GM21360 (cell line): ENCODE measurements at regions not wholly inside any gene's neighbourhood (a gene's known extent, or its start where the extent isn't known, plus 50 kb on each side); places are given as distances from the start of the nearest gene placed in this dataset.
"Not testable (repeated sequence)": the region's sequence is repeated elsewhere in the genome, so short reads cannot be mapped to it uniquely, and the experiment has no call there.

Experiments
- ATAC-seq: cut with Tn5 transposase; IDR thresholded peaks from one replicate; pipeline ENCODE4 v1.9.1; 2021; ENCODE audit warnings: mild to moderate bottlenecking, moderate library complexity; ENCODE audit not compliant: unreplicated experiment

GRCh38 chr2:87196720-87197388 is 175.2 kb upstream of the PLGLB1 start:
- not testable (repeated sequence) for ATAC-seq

- ATAC-seq: not testable (repeated sequence)
Measured at GRCh38 chr2:87198422-87198821, 176.8 kb upstream of the PLGLB1 start.

GRCh38 chr2:87199228-87199627 is 177.6 kb upstream of the PLGLB1 start:
- ATAC-seq: not testable (repeated sequence)

- ATAC-seq: not testable (repeated sequence)
Measured at GRCh38 chr2:87204569-87205147, 183.0 kb upstream of the PLGLB1 start.

GRCh38 chr2:87212938-87213337 is 191.3 kb upstream of the PLGLB1 start:
- ATAC-seq: not testable (repeated sequence)

- ATAC-seq: not testable (repeated sequence)
Measured at GRCh38 chr2:87217005-87217404, 195.4 kb upstream of the PLGLB1 start.

- not testable (repeated sequence) for ATAC-seq
Measured at GRCh38 chr2:87217741-87218410, 196.2 kb upstream of the PLGLB1 start.

GRCh38 chr2:87220651-87221050 is 199.0 kb upstream of the PLGLB1 start:
- ATAC-seq: not testable (repeated sequence)

GRCh38 chr2:87222131-87222530 is 200.5 kb upstream of the PLGLB1 start:
- ATAC-seq: not testable (repeated sequence)

GRCh38 chr2:87223873-87224272 is 202.2 kb upstream of the PLGLB1 start:
- ATAC-seq: not testable (repeated sequence)

GRCh38 chr2:87229091-87229689 is 207.5 kb upstream of the PLGLB1 start:
- ATAC-seq: not testable (repeated sequence)

GRCh38 chr2:87229964-87230363 is 208.3 kb upstream of the PLGLB1 start:
- not testable (repeated sequence) for ATAC-seq

GRCh38 chr2:87235333-87235981 is 213.8 kb upstream of the PLGLB1 start:
- ATAC-seq: not testable (repeated sequence)

- ATAC-seq: not testable (repeated sequence)
Measured at GRCh38 chr2:87237570-87238336, 216.1 kb upstream of the PLGLB1 start.

- ATAC-seq: not testable (repeated sequence)
Measured at GRCh38 chr2:87239558-87240215, 218.0 kb upstream of the PLGLB1 start.

- ATAC-seq: not testable (repeated sequence)
Measured at GRCh38 chr2:87246066-87246717, 224.5 kb upstream of the PLGLB1 start.

- ATAC-seq: not testable (repeated sequence)
Measured at GRCh38 chr2:87252046-87252445, 230.4 kb upstream of the PLGLB1 start.

GRCh38 chr2:87254562-87254961 is 232.9 kb upstream of the PLGLB1 start:
- not testable (repeated sequence) for ATAC-seq

GRCh38 chr2:87255410-87255809 is 233.8 kb upstream of the PLGLB1 start:
- not testable (repeated sequence) for ATAC-seq
